GM18868 (cell line): ENCODE measurements at regions not wholly inside any gene's neighbourhood (a gene's known extent, or its start where the extent isn't known, plus 50 kb on each side); places are given as distances from the start of the nearest gene placed in this dataset.
"Not testable (repeated sequence)": the region's sequence is repeated elsewhere in the genome, so short reads cannot be mapped to it uniquely, and the experiment has no call there.

Experiments
- ATAC-seq: cut with Tn5 transposase; IDR thresholded peaks from one replicate; pipeline ENCODE4 v1.9.1; 2021; ENCODE audit warnings: mild to moderate bottlenecking, moderate library complexity; ENCODE audit not compliant: unreplicated experiment

GRCh38 chr13:89393758-89394304 lies 1722.7 kb downstream of the SLITRK5 start:
- no peak for ATAC-seq

DNA sequence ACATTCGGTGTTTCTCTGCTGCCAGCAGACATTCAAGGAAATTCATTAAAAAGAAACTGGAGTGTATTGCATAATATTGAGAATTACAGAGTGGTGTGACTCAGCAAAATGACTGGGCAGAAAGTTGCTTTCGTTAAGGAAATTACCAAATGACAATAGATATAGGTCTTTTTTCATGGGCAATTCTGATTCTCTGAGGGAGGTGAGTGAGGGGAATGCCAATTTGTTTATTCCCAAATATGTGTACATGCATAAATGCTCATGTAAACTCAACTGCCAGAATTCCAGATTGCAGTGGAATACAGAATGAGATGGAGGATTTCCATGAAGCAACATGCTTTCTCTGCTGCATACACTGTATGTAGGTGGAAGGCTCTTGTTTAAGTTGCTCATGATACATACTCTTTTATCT lies 1730.1 kb downstream of the SLITRK5 start:
- no peak for ATAC-seq

- no peak for ATAC-seq
These were observed 1731.0 kb downstream of the SLITRK5 start for GRCh38 chr13:89402211-89402610.

DNA sequence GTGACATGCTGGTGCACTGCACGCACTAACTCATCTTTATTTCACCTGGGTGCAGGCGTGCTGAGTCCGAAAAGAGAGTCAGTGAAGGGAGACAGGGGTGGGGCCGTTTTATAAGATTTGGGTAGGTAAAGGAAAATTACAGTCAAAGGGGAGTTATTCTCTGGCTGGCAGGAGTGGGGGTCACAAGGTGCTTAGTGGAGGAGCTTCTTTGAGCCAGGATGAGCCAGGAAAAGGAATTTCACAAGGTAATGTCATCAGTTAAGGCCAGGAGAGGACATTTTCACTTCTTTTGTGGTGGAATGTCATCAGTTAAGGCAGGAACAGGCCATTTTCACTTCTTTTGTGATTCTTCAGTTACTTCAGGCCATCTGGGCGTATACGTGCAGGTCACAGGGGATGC lies 1734.9 kb downstream of the SLITRK5 start:
- ATAC-seq = not testable (repeated sequence)

DNA sequence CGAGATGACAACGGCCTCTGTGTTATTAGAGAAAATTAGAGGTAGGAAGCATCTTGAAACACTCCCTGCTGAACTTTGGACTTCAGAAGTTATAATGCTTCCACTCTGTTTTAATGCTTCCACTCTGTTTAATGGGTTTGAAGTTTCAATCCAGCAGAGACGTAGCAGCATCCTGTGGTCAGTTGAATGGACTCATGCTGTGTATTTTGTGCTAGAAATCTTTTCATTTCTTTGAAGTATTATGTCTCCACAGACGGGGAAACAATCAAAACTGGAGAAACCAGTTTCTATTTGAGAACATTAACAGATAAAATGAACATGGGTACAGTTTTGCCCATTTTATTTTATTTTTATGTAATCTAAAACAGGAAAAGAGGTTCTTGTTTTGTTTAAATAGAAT lies 1736.2 kb downstream of the SLITRK5 start:
- ATAC-seq = no peak

DNA sequence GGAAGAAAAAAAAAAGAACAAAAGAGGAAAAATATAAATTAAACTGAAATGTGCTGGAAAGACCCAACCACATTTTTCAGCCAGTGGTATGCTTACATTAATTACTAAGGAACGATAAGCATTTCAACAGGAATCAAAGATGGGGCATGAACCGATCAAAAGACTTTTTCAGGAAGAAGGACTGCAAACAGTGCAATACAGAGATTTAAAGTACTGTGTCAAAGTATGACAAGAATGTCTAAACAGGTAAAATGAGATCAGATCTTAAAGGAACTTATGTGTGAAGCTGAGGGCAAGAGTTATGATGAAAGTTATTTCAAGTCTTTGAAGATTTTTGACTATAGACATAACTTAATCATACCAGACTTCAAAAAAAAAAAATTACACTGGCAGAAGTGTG lies 1761.8 kb downstream of the SLITRK5 start:
- no peak for ATAC-seq

- ATAC-seq = not testable (repeated sequence)
These were observed 1763.5 kb downstream of the SLITRK5 start for GRCh38 chr13:89434624-89435023.

GRCh38 chr13:89454681-89455080 lies 1783.5 kb downstream of the SLITRK5 start:
- no peak for ATAC-seq

GRCh38 chr13:89455225-89455624 lies 1784.1 kb downstream of the SLITRK5 start:
- no peak for ATAC-seq

- ATAC-seq = no peak
These were observed 1784.6 kb downstream of the SLITRK5 start for GRCh38 chr13:89455741-89456140.

DNA sequence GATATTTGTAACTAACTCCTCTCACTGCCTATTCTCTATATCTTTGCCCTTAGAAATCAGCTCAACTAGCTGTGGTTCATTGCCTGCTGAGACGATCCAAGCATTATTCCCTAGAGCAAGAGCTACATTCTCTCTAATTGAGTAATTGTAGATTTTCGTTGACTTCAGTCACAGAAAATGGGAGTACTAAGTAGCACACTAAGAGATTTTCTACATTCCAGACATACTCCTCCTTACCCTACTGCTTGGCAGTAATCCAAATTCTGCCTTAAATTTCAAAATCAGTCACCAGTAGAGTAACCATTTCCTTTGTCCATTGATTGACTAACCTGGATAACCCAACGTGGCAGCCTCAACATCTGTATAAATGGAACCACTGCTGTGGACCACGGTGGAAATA lies 1786.8 kb downstream of the SLITRK5 start:
- no peak for ATAC-seq

DNA sequence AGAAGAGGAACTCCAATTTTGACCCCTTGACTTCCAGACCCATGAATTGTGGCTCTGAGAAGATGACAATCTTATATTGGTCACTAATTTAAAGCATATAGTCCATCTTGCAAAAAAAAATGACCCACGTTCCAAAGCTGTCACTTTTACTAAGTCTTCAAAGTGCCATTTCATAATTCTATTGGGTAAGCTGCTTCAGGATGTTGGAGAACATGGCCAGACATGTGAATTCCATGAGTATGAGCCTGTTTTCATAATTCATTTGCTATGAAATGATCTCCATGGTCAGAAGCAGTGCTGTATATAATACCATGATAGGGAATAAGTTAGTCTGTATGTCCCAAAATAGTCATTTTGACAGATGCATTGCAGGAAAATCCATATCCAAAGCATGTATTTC lies 1787.3 kb downstream of the SLITRK5 start:
- ATAC-seq = no peak

DNA sequence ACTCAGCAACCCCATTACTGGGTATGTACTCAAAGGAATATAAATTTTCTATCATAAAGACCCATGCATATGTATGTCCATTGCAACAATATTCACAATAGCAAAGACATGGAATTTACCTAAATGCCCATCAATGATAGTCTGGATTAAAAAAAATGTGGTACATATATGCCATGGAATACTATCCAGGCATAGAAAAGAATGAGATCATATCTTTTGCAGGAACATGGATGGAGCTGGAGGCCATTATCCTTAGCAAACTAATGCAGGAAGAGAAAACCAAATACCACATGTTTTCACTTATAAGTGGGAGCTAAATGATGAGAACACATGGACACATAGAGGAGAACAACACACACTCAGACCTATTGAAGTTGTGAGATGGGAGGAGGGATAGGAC lies 1789.7 kb downstream of the SLITRK5 start:
- ATAC-seq = not testable (repeated sequence)

DNA sequence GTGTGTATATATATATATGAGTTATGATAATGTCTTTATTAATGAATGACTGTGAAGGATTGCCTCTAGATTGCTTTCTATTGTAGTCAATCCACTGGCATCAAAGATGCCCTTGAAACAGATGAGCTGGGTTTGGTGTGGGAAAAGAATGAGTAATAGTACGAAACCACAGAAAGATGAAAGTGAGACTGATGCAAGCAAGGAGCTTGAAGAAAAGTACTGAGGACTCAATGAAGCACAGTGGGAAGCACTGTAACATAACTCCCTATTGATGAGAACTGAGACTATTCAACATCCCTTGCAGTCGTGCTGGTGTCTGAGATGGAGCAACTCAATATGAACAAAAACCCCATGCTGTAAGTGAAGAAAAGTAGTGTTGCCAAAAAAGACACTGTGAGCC lies 1794.2 kb downstream of the SLITRK5 start:
- ATAC-seq = peak; percentile 91

GRCh38 chr13:89468081-89468480 lies 1796.9 kb downstream of the SLITRK5 start:
- ATAC-seq = no peak

DNA sequence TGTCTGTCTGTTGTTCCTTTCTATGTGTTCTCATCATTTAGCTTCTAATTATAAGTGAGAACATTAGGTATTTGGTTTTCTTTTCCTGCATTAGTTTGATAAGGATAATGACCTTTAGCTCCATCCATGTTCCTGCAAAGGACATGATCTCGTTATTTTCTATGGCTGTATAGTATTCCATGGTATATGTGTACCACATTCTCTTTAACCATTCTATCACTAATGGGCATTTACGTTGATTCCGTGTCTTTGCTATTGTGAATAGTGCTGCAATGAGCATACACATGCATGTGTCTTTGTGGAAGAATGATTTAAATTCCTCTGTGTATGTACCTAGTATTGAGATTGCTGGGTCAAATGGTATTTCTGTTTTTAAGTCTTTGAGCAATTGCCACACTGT lies 1799.7 kb downstream of the SLITRK5 start:
- no peak for ATAC-seq

- no peak for ATAC-seq
These were observed 1803.3 kb downstream of the SLITRK5 start for GRCh38 chr13:89474432-89474831.

GRCh38 chr13:89486065-89486464 lies 1814.9 kb downstream of the SLITRK5 start:
- ATAC-seq = no peak

- ATAC-seq = no peak
These were observed 1815.5 kb downstream of the SLITRK5 start for GRCh38 chr13:89486709-89487108.

DNA sequence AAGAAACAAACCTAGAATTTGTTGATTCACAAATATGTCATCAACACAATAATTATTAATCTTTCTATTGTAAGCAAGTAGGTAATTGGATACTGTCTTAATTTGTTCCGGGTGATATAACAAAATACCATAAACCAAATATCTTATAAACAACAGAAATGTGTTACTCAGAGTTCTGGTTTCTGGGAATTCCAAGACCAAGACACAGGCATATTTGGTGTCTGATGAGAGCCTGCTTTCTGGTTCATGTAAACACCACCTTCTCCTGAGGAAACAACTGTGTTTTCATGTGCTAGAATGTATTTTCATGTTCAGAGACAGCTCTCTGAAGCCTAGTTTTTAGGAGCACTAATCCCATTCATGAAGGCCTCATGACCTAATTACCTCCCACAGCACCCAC lies 1819.5 kb downstream of the SLITRK5 start:
- no peak for ATAC-seq

GRCh38 chr13:89496478-89496877 lies 1825.3 kb downstream of the SLITRK5 start:
- ATAC-seq = no peak

GRCh38 chr13:89497658-89498057 lies 1826.5 kb downstream of the SLITRK5 start:
- ATAC-seq = no peak

DNA sequence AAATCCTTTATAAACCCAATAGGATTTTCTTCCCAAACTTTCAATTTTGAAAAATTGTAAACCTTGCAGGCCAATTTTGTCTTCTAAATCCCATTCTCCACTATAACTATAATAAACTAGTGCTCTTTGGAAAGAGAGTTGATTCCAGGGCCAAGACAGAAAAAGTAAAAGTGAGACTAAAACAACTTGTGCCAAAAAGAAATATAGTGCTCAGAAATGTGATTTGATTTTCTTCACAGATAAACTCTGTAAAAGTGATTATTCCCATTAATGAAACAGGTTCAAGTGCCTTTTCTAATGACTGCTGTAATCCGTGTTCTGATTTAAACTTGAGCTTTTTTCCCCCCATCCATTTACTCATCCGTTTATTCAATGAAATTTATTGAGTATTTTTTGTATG lies 1831.1 kb downstream of the SLITRK5 start:
- ATAC-seq = no peak
